GM23248 (cell line): ENCODE measurements at regions not wholly inside any gene's neighbourhood (a gene's known extent, or its start where the extent isn't known, plus 50 kb on each side); places are given as distances from the start of the nearest gene placed in this dataset.

Source experiments
- DNase-seq: peaks from one replicate; pipeline ENCODE4 v3.0.0-alpha.2; 2015
- H2AFZ ChIP-seq: fragments of 200-600 bp; sonication (generic); 2 replicates; pipeline ENCODE4 v1.6.1; 2016; ENCODE audit warnings: antibody characterized with exemption
- H3F3A ChIP-seq: fragments of 200-600 bp; sonication (generic); 2 replicates; pipeline ENCODE4 v1.6.1; 2016; ENCODE audit warnings: mild to moderate bottlenecking, antibody characterized with exemption, mixed run types; ENCODE audit not compliant: insufficient read depth
- H3K27ac ChIP-seq: fragments of 200-600 bp; sonication (generic); 2 replicates; pipeline ENCODE4 v1.5.1; 2016; ENCODE audit warnings: mild to moderate bottlenecking
- H3K27me3 ChIP-seq: fragments of 200-600 bp; sonication (generic); replicated peaks from 2 replicates; pipeline ENCODE4 v1.6.1; 2016; ENCODE audit warnings: mild to moderate bottlenecking; ENCODE audit not compliant: insufficient read depth
- H3K36me3 ChIP-seq: fragments of 200-600 bp; sonication (generic); 2 replicates; pipeline ENCODE4 v1.6.1; 2016; ENCODE audit warnings: low read depth, mild to moderate bottlenecking
- H3K4me1 ChIP-seq: fragments of 200-600 bp; sonication (generic); 2 replicates; pipeline ENCODE4 v1.6.1; 2016; ENCODE audit warnings: mild to moderate bottlenecking; ENCODE audit not compliant: insufficient read depth
- H3K4me2 ChIP-seq: fragments of 200-600 bp; sonication (generic); one replicate; pipeline ENCODE4 v1.6.1; 2016; ENCODE audit warnings: mild to moderate bottlenecking; ENCODE audit not compliant: unreplicated experiment
- H3K4me3 ChIP-seq: fragments of 200-600 bp; sonication (generic); 2 replicates; pipeline ENCODE4 v1.5.1; 2016; ENCODE audit warnings: mild to moderate bottlenecking
- H3K79me2 ChIP-seq: fragments of 200-600 bp; sonication (generic); 2 replicates; pipeline ENCODE4 v1.6.1; 2016; ENCODE audit warnings: mild to moderate bottlenecking; ENCODE audit not compliant: insufficient read depth
- H3K9ac ChIP-seq: fragments of 200-600 bp; sonication (generic); 2 replicates; pipeline ENCODE4 v1.6.1; 2016; ENCODE audit warnings: mild to moderate bottlenecking
- H3K9me2 ChIP-seq: fragments of 200-600 bp; sonication (generic); 2 replicates; pipeline ENCODE4 v1.6.1; 2016; ENCODE audit warnings: mixed run types, mild to moderate bottlenecking, moderate library complexity; ENCODE audit not compliant: insufficient read depth
- H3K9me3 ChIP-seq: fragments of 200-600 bp; sonication (generic); one replicate; pipeline ENCODE4 v1.6.1; 2017; ENCODE audit warnings: low read depth
- H4K20me1 ChIP-seq: fragments of 200-600 bp; sonication (generic); 2 replicates; pipeline ENCODE4 v1.6.0; 2016; ENCODE audit not compliant: insufficient read depth
- EZH2 ChIP-seq: fragments of 200-600 bp; sonication (generic); IDR thresholded peaks from 2 replicates; pipeline ENCODE4 v1.6.1; 2018; ENCODE audit warnings: antibody characterized with exemption, mild to moderate bottlenecking; ENCODE audit not compliant: insufficient read depth, poor library complexity, severe bottlenecking
- EZH2phosphoT487 ChIP-seq: fragments of 200-600 bp; sonication (generic); IDR thresholded peaks from 2 replicates; pipeline ENCODE4 v1.6.1; 2018; ENCODE audit warnings: antibody characterized with exemption, moderate library complexity, mild to moderate bottlenecking, low read depth; ENCODE audit not compliant: insufficient read depth
- WGBS, 2 experiments: methylation state at CpG; one replicate each; pipeline ENCODE4 v1.1.6; 2015 to 2017; ENCODE audit warnings: low lambda C conversion rate in 2 of 2, low coverage in 1 of 2; ENCODE audit errors: missing lambda C conversion rate in 2 of 2; 5-methylcytosine and 5-hydroxymethylcytosine counted together
- in situ Hi-C: fragments of 300-500 bp; cut with MboI; formaldehyde crosslinking; loops from 2 replicates; pipeline ENCODE4 v1.15.0; 2020

- H3K9me3 ChIP-seq, result no peaks in the 10 kb centered on the region
- no peaks in the 10 kb centered on the region for H4K20me1 ChIP-seq
- H3K36me3 ChIP-seq, result no peaks in the 10 kb centered on the region
- H3K27ac ChIP-seq, result no peak overlapping the region
- in situ Hi-C loops, result no loop called here
- no peak overlapping the region for H3K4me2 ChIP-seq
- H3K4me1 ChIP-seq, result no peaks in the 10 kb centered on the region
- H3K9ac ChIP-seq, result no peak overlapping the region
- no peaks in the 10 kb centered on the region for H3F3A ChIP-seq
- H3K4me3 ChIP-seq, result no peak overlapping the region
- no peak overlapping the region for H2AFZ ChIP-seq
- no peak for DNase-seq
- 60 to 61% methylated on average over 7 of the region's 7 CpGs for WGBS, 2 experiments
- no peaks in the 10 kb centered on the region for H3K9me2 ChIP-seq
- TF ChIP-seq EZH2phosphoT487 (no peak), EZH2 (no peak)
- H3K27me3 ChIP-seq, result no peaks in the 10 kb centered on the region
- H3K79me2 ChIP-seq, result no peaks in the 10 kb centered on the region
Measured at GRCh38 chr13:73325723-73326558, 267.1 kb downstream of the KLF5 start.

- H3K79me2 ChIP-seq, result no peaks in the 10 kb centered on the region
- H3K9me2 ChIP-seq, result no peaks in the 10 kb centered on the region
- H3K9me3 ChIP-seq, result no peaks in the 10 kb centered on the region
- H2AFZ ChIP-seq, result no peak overlapping the region
- H3K36me3 ChIP-seq, result no peaks in the 10 kb centered on the region
- no peaks in the 10 kb centered on the region for H3K27me3 ChIP-seq
- H3F3A ChIP-seq, result no peaks in the 10 kb centered on the region
- no peak for TF ChIP-seq EZH2phosphoT487
- TF ChIP-seq EZH2, result no peak
- H3K9ac ChIP-seq, result no peak overlapping the region
- no peaks in the 10 kb centered on the region for H3K4me1 ChIP-seq
- DNase-seq, result no peak
- in situ Hi-C loops, result no loop called here
- H3K4me3 ChIP-seq, result no peak overlapping the region
- WGBS, 2 experiments, result 59 to 66% methylated on average over 10 of the region's 10 CpGs
- no peaks in the 10 kb centered on the region for H4K20me1 ChIP-seq
- H3K27ac ChIP-seq, result no peak overlapping the region
- no peak overlapping the region for H3K4me2 ChIP-seq
Measured at GRCh38 chr13:73324842-73325722, 266.3 kb downstream of the KLF5 start.

- Histone ChIP-seq H3K9ac (no peak overlapping the region), H3K27me3 (no peaks in the 10 kb centered on the region), H3F3A (no peaks in the 10 kb centered on the region), H4K20me1 (no peaks in the 10 kb centered on the region), H3K36me3 (no peaks in the 10 kb centered on the region), H3K27ac (no peak overlapping the region), H3K4me3 (no peak overlapping the region), H3K4me2 (no peak overlapping the region), H2AFZ (no peak overlapping the region), H3K79me2 (no peaks in the 10 kb centered on the region), H3K4me1 (no peaks in the 10 kb centered on the region), H3K9me2 (no peaks in the 10 kb centered on the region), H3K9me3 (no peaks in the 10 kb centered on the region)
- TF ChIP-seq EZH2, result no peak
- no peak for TF ChIP-seq EZH2phosphoT487
- in situ Hi-C loops, result no loop called here
- WGBS, 2 experiments, result 0 to 3% methylated on average over 1 of the region's 1 CpG
- no peak for DNase-seq
Measured at GRCh38 chr13:73323615-73324014, 264.8 kb downstream of the KLF5 start.

- H3K79me2 ChIP-seq, result no peaks in the 10 kb centered on the region
Measured at GRCh38 chr13:73321043-73321442, 262.2 kb downstream of the KLF5 start.

More at GRCh38 chr13:73321043-73321442, 262.2 kb downstream of the KLF5 start:
- WGBS, 2 experiments, result 91 to 94% methylated on average over 2 of the region's 2 CpGs
- no peak overlapping the region for H2AFZ ChIP-seq
- no peaks in the 10 kb centered on the region for H3F3A ChIP-seq
- no peak for DNase-seq
- H3K9me3 ChIP-seq, result no peaks in the 10 kb centered on the region
- no peaks in the 10 kb centered on the region for H3K27me3 ChIP-seq
- H3K9ac ChIP-seq, result no peak overlapping the region
- no peak for TF ChIP-seq EZH2phosphoT487
- no peak for TF ChIP-seq EZH2
- no peak overlapping the region for H3K27ac ChIP-seq
- H4K20me1 ChIP-seq, result no peaks in the 10 kb centered on the region
- H3K9me2 ChIP-seq, result no peaks in the 10 kb centered on the region
- H3K36me3 ChIP-seq, result no peaks in the 10 kb centered on the region
- no peak overlapping the region for H3K4me3 ChIP-seq
- in situ Hi-C loops, result no loop called here
- no peak overlapping the region for H3K4me2 ChIP-seq
- H3K4me1 ChIP-seq, result no peaks in the 10 kb centered on the region
